ENCODE measurements at regions not wholly inside any gene's neighbourhood (a gene's known extent, or its start where the extent isn't known, plus 50 kb on each side); places are given as distances from the start of the nearest gene placed in this dataset.

GRCh38 chr6:156174031-156174890 is 602.9 kb upstream of the ARID1B start:
- DNase-seq: no peak

GRCh38 chr6:156169371-156169770 is 607.8 kb upstream of the ARID1B start:
- no peak for DNase-seq

GRCh38 chr6:156167625-156168071 is 609.5 kb upstream of the ARID1B start:
- no peak for DNase-seq

GRCh38 chr6:156167016-156167624 is 610.1 kb upstream of the ARID1B start:
- no peak for DNase-seq

GRCh38 chr6:156166093-156166492 is 611.1 kb upstream of the ARID1B start:
- DNase-seq: no peak

- no peak for DNase-seq
Observed at GRCh38 chr6:156164701-156165452, 612.3 kb upstream of the ARID1B start.

GRCh38 chr6:156163311-156163710 is 613.9 kb upstream of the ARID1B start:
- no peak for DNase-seq

- no peak for DNase-seq
Observed at GRCh38 chr6:156161471-156161870, 615.7 kb upstream of the ARID1B start.

GRCh38 chr6:156160795-156161165 is 616.4 kb upstream of the ARID1B start:
- no peak for DNase-seq

GRCh38 chr6:156160007-156160794 is 617.0 kb upstream of the ARID1B start:
- DNase-seq: no peak

GRCh38 chr6:156154896-156155295 is 622.3 kb upstream of the ARID1B start:
- DNase-seq: no peak

GRCh38 chr6:156150391-156150790 is 626.8 kb upstream of the ARID1B start:
- DNase-seq: no peak

- DNase-seq: no peak
Observed at GRCh38 chr6:156146891-156147290, 630.3 kb upstream of the ARID1B start.

GRCh38 chr6:156131221-156131903 is 645.8 kb upstream of the ARID1B start:
- no peak for DNase-seq

- no peak for DNase-seq
Observed at GRCh38 chr6:156126535-156126934, 650.6 kb upstream of the ARID1B start.

- no peak for DNase-seq
Observed at GRCh38 chr6:156125844-156126243, 651.3 kb upstream of the ARID1B start.

GRCh38 chr6:156123731-156124130 is 653.4 kb upstream of the ARID1B start:
- DNase-seq: no peak

GRCh38 chr6:156121973-156122372 is 655.2 kb upstream of the ARID1B start:
- DNase-seq: no peak

- DNase-seq: no peak
Observed at GRCh38 chr6:156114541-156114940, 658.9 kb upstream of the NOX3 start.

GRCh38 chr6:156113631-156114030 is 658.0 kb upstream of the NOX3 start:
- no peak for DNase-seq

GRCh38 chr6:156111913-156112312 is 656.3 kb upstream of the NOX3 start:
- no peak for DNase-seq

- no peak for DNase-seq
Observed at GRCh38 chr6:156110249-156110648, 654.6 kb upstream of the NOX3 start.
